Inferior parietal cortex (tissue), 1 donor: ENCODE measurements at regions not wholly inside any gene's neighbourhood (a gene's known extent, or its start where the extent isn't known, plus 50 kb on each side); places are given as distances from the start of the nearest gene placed in this dataset.

Source experiments
- DNase-seq: peaks from one replicate; pipeline ENCODE4 v3.0.0-alpha.2; 2016; ENCODE audit errors: extremely low spot score

- DNase-seq: no peak
Measured at GRCh38 chr2:172204309-172204708, 101.6 kb upstream of the DLX2 start.

- no peak for DNase-seq
Measured at GRCh38 chr2:172204762-172205161, 102.1 kb upstream of the DLX2 start.

- no peak for DNase-seq
Measured at GRCh38 chr2:172205292-172205691, 102.6 kb upstream of the DLX2 start.

GRCh38 chr2:172207911-172208310, 105.2 kb upstream of the DLX2 start:
- no peak for DNase-seq

GRCh38 chr2:172208791-172209325, 106.2 kb upstream of the DLX2 start:
- no peak for DNase-seq

GRCh38 chr2:172210599-172210998, 107.9 kb upstream of the DLX2 start:
- no peak for DNase-seq

- DNase-seq: no peak
Measured at GRCh38 chr2:172211512-172211911, 108.8 kb upstream of the DLX2 start.

GRCh38 chr2:172213116-172213860, 110.6 kb upstream of the DLX2 start:
- DNase-seq: no peak

GRCh38 chr2:172214252-172214651, 111.6 kb upstream of the DLX2 start:
- no peak for DNase-seq

- DNase-seq: no peak
Measured at GRCh38 chr2:172215172-172215935, 112.7 kb upstream of the DLX2 start.

GRCh38 chr2:172215936-172216335, 113.2 kb upstream of the DLX2 start:
- no peak for DNase-seq

- no peak for DNase-seq
Measured at GRCh38 chr2:172216477-172216876, 113.8 kb upstream of the DLX2 start.

GRCh38 chr2:172219201-172219600, 116.5 kb upstream of the DLX2 start:
- no peak for DNase-seq

- DNase-seq: no peak
Measured at GRCh38 chr2:172220121-172220520, 117.4 kb upstream of the DLX2 start.

- DNase-seq: no peak
Measured at GRCh38 chr2:172223601-172224054, 120.9 kb upstream of the DLX2 start.

- DNase-seq: no peak
Measured at GRCh38 chr2:172225786-172226185, 123.1 kb upstream of the DLX2 start.

- no peak for DNase-seq
Measured at GRCh38 chr2:172226244-172227061, 123.8 kb upstream of the DLX2 start.

- no peak for DNase-seq
Measured at GRCh38 chr2:172227719-172228118, 125.0 kb upstream of the DLX2 start.

- no peak for DNase-seq
Measured at GRCh38 chr2:172228177-172228808, 125.6 kb upstream of the DLX2 start.

GRCh38 chr2:172229125-172229524, 126.4 kb upstream of the DLX2 start:
- no peak for DNase-seq

- no peak for DNase-seq
Measured at GRCh38 chr2:172230332-172230888, 127.7 kb upstream of the DLX2 start.
